ENCODE measurements at regions not wholly inside any gene's neighbourhood (a gene's known extent, or its start where the extent isn't known, plus 50 kb on each side); places are given as distances from the start of the nearest gene placed in this dataset.

DNA sequence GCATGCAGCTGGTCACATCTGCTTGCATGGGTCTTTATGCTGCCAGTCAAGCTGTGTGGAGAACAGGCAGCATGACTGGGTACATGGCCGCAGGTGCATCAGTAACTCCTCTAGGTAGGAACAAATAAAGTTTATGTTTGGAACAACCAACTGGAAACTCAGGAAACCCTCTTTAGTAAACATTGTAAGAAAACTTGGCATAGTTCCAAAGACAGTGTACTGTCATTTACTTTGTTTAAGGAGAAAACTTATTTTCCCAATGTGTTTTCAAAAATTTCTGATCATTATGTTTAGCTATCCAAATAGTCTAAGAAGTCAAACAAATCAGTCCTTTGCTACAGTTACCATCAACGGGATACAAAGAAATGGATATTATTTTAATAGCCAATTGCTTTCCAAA is 386.0 kb downstream of the CHSY3 start:
- CTCF ChIA-PET = no interaction called here
- H3K9me2 ChIP-seq (ENCODE audit: insufficient read depth) = no peaks in the 10 kb centered on the region
- BruUV-seq (replicated peaks) = no TSS peak
- ATAC-seq (no peak), DNase-seq (ENCODE audit: low read depth, low spot score) (no peak)
- peaks cover 4 to 17% of the 10 kb centered on the region in 2 experiments; a peak in 2 of 4 replicates for H3K4me1 ChIP-seq (ENCODE audit: control insufficient read depth in 1 of 2, insufficient read depth in 2 of 2, low read length in 2 of 2)
- POLR2A ChIA-PET = no interaction called here
- no peak overlapping the region for H3K27ac ChIP-seq (ENCODE audit: low read depth, low read length)
- RAD21 ChIA-PET (ENCODE audit: low non-redundant PET in 1 of 2, low total read pairs in 2 of 2, uncharacterized antibody in 2 of 2, unreplicated experiment in 2 of 2) = no interaction called here
- H3K4me2 ChIP-seq (ENCODE audit: low read length) = no peak overlapping the region
- TF ChIP-seq SP1 (IDR thresholded peaks at IDR 0.05; ENCODE audit: low read depth) = no peak
- TF ChIP-seq CEBPB (IDR thresholded peaks at IDR 0.05; ENCODE audit: low read depth) = no peak
- TF ChIP-seq, protein P1, sequence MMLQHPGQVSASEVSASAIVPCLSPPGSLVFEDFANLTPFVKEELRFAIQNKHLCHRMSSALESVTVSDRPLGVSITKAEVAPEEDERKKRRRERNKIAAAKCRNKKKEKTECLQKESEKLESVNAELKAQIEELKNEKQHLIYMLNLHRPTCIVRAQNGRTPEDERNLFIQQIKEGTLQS (IDR thresholded peaks at IDR 0.05) = no peak
- TF ChIP-seq EZH2 (IDR thresholded peaks at IDR 0.05) = no peak
- TF ChIP-seq ZNF274 (IDR thresholded peaks at IDR 0.05; ENCODE audit: low read depth, low read length) = no peak
- no peak for TF ChIP-seq EGR1 (IDR thresholded peaks at IDR 0.05; ENCODE audit: low read depth)
- no peak for TF ChIP-seq RAD21 (IDR thresholded peaks at IDR 0.05; ENCODE audit: low read depth)
- no peak for TF ChIP-seq ELF1 (IDR thresholded peaks at IDR 0.05; ENCODE audit: borderline replicate concordance, low read depth)
- TF ChIP-seq FOSL1 (IDR thresholded peaks at IDR 0.05; ENCODE audit: low read depth) = no peak
- TF ChIP-seq ZFX (IDR thresholded peaks at IDR 0.05) = no peak
- no peak for TF ChIP-seq TCF7L2 (IDR thresholded peaks at IDR 0.05; ENCODE audit: borderline replicate concordance, extremely low read depth, insufficient read depth, insufficient read length)
- no peak for TF ChIP-seq POLR2AphosphoS5 (IDR thresholded peaks at IDR 0.05; ENCODE audit: low read depth, low read length)
- no peak for TF ChIP-seq JUND (IDR thresholded peaks at IDR 0.05)
- no peaks in the 10 kb centered on the region for H4K20me1 ChIP-seq (ENCODE audit: insufficient read depth)
- intact Hi-C loops (cut with micrococcal nuclease) = no loop called here
- H2AFZ ChIP-seq (ENCODE audit: low read depth, low read length, poor library complexity, severe bottlenecking) = no peak overlapping the region
- H3K4me3 ChIP-seq (replicated peaks in 1 of 2; ENCODE audit: low read depth in 1 of 2, low read length in 2 of 2) = no peak overlapping the region
- no peaks in the 10 kb centered on the region for H3K36me3 ChIP-seq (ENCODE audit: control insufficient read depth in 1 of 2, insufficient read depth in 2 of 2, low read length in 2 of 2)
- H3K79me2 ChIP-seq (ENCODE audit: insufficient read depth, low read length) = no peaks in the 10 kb centered on the region
- no peaks in the 10 kb centered on the region for H3K9me3 ChIP-seq (ENCODE audit: control insufficient read depth in 1 of 2, insufficient read depth in 1 of 2, low read depth in 1 of 2, low read length in 2 of 2)
- no peak overlapping the region for H3K9ac ChIP-seq (ENCODE audit: low read length)
- H3K27me3 ChIP-seq (ENCODE audit: insufficient read depth, low read length) = no peaks in the 10 kb centered on the region

Measured in HCT116 (cell line).